Stimulated activated naive B cell treated with anti-CD40 and anti-IgM and Interleukin-4, amounts not matched to agents 10 μg/mL and 1 μg/mL and 100 μg/mL, for 72 hours (primary cell): ENCODE measurements at regions not wholly inside any gene's neighbourhood (a gene's known extent, or its start where the extent isn't known, plus 50 kb on each side); places are given as distances from the start of the nearest gene placed in this dataset.
A peak's percentile ranks its signal among the peaks of the same experiment; 100 is the strongest.

Experiments
- ATAC-seq, 2 donors: fragments of 150-1000 bp; cut with Tn5 transposase; replicated peaks; 2 replicates each; pipeline ENCODE4 v1.10.0; 2021; ENCODE audit warnings: moderate library complexity in 1 of 2
- DNase-seq: peaks from one replicate; pipeline ENCODE4 v3.0.0; 2021
- H3K27ac Mint-ChIP-seq: one replicate; pipeline ENCODE4 v1.8.0; 2022; ENCODE audit warnings: mild to moderate bottlenecking, mixed read lengths
- H3K27me3 Mint-ChIP-seq, 2 donors: one replicate each; pipeline ENCODE4 v1.8.0; 2022; ENCODE audit warnings: mixed read lengths in 2 of 2
- H3K36me3 Mint-ChIP-seq, 2 donors: one replicate each; pipeline ENCODE4 v1.8.0; 2022; ENCODE audit warnings: mixed read lengths in 2 of 2, mild to moderate bottlenecking in 1 of 2
- H3K4me1 Mint-ChIP-seq, 2 donors: one replicate each; pipeline ENCODE4 v1.8.0; 2022; ENCODE audit warnings: mixed read lengths in 2 of 2, mild to moderate bottlenecking in 1 of 2
- H3K4me3 Mint-ChIP-seq, 2 donors: one replicate each; pipeline ENCODE4 v1.8.0; 2022; ENCODE audit warnings: mild to moderate bottlenecking in 2 of 2, mixed read lengths in 2 of 2, moderate library complexity in 1 of 2
- H3K9me3 Mint-ChIP-seq, 2 donors: one replicate each; pipeline ENCODE4 v1.8.0; 2022; ENCODE audit warnings: mixed read lengths in 2 of 2, mild to moderate bottlenecking in 1 of 2

- Mint-ChIP-seq H3K4me3 (no peak overlapping the region), H3K9me3 (peaks cover 0 to 1% of the 10 kb centered on the region in 2 donors), H3K27ac (no peak overlapping the region), H3K27me3 (peaks cover 0 to 17% of the 10 kb centered on the region in 2 donors), H3K36me3 (no peaks in the 10 kb centered on the region), H3K4me1 (no peaks in the 10 kb centered on the region)
- no peak for DNase-seq
- no peak for ATAC-seq
Measured at GRCh38 chr9:78934880-78935279, 636.9 kb upstream of the TLE4 start.

- DNase-seq (no peak), ATAC-seq (no peak)
- Mint-ChIP-seq H3K27ac (no peak overlapping the region), H3K4me1 (no peaks in the 10 kb centered on the region), H3K9me3 (peaks cover 0 to 3% of the 10 kb centered on the region in 2 donors), H3K36me3 (no peaks in the 10 kb centered on the region), H3K27me3 (peaks cover 0 to 3% of the 10 kb centered on the region in 2 donors), H3K4me3 (no peak overlapping the region)
Measured at GRCh38 chr9:78938821-78939220, 632.9 kb upstream of the TLE4 start.

DNA sequence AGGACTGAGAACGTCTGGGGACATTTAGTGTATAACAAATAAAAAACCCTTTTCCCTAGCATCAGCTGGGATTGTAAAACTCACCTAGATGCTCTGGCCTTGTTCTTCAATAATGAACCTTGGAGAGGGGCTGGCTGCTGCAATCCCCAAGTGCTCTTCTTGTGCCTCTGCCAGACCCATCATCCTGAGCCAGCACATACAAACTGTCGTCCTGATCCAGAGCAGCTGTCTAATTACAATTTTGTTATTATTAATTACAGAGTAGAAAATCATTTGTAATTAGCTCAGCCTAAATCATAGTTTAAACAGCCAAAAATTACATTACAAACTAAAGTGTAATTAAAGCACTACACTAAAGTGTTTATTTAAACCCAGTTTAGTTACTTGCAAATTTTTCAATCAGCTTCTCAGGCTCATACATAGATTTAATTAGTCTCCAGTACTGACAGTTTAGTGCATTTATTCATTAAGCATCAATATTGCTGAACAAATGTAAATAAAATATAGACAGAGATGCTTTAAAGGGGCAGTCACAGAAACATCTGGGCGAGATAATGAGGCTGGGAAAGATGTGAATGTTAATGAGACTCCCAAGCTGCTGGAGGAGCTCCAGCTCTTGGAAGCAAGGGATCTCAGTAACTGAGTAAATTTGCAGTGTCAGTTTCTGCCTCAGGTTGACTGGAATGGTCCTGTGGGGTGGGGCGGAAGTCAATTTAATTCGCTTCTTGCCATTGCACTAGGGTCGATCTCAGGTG is 632.3 kb upstream of the TLE4 start:
- ATAC-seq (no peak), DNase-seq (no peak)
- Mint-ChIP-seq H3K27ac (no peak overlapping the region), H3K4me3 (no peak overlapping the region), H3K36me3 (peaks cover 0 to 3% of the 10 kb centered on the region in 2 donors), H3K9me3 (peaks cover 0 to 7% of the 10 kb centered on the region in 2 donors), H3K27me3 (peaks cover 5 to 7% of the 10 kb centered on the region in 2 donors), H3K4me1 (no peaks in the 10 kb centered on the region)

DNA sequence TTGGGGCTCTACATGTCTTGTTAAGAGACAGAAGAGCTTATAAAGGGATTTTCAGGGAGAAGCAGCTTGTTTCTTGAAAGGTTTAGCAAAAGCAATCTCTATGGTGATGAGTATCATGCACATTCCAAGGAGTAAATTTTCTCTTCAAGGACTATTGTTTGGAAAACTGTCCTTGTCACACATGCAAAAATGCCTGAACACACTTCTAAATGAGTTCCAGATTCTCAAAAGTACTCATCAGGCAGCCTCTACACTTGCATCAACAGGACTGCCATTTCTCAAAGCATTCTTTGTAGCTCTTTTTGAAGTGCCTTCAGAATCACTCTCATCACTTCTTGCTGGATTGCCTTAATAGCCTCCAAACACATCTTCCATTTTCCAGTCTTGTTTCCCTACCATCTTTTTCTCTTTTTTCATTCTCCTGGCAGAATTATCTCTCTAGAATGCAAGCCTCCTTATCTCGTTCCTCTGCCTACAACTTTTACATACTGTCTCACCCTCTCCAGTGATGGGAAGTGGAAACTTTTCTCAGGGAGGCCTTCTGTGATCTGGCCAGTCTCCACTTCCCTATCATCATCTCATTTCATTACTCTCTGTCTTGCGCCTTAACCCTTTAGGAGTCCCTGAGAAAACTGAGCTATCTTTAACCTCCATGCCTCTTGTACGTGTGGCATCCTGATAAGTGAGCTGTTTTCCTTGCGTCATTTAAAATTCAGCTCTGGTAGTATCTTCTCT is 631.5 kb upstream of the TLE4 start:
- H3K4me3 Mint-ChIP-seq, result no peak overlapping the region

GRCh38 chr9:78954286-78954685 is 617.5 kb upstream of the TLE4 start:
- peaks cover 0 to 6% of the 10 kb centered on the region in 2 donors for H3K27me3 Mint-ChIP-seq
- H3K4me3 Mint-ChIP-seq, result no peak overlapping the region
- H3K9me3 Mint-ChIP-seq, result peaks cover 15% of the 10 kb centered on the region in 2 donors
- H3K36me3 Mint-ChIP-seq, result peaks cover 2 to 3% of the 10 kb centered on the region in 2 donors
- ATAC-seq, result no peak
- H3K27ac Mint-ChIP-seq, result no peak overlapping the region
- no peaks in the 10 kb centered on the region for H3K4me1 Mint-ChIP-seq
- no peak for DNase-seq

More for the DNA sequence above, 631.5 kb upstream of the TLE4 start:
- Mint-ChIP-seq H3K36me3 (peaks cover 0 to 3% of the 10 kb centered on the region in 2 donors), H3K27me3 (peaks cover 5 to 8% of the 10 kb centered on the region in 2 donors), H3K9me3 (peaks cover 2 to 8% of the 10 kb centered on the region in 2 donors), H3K4me1 (no peaks in the 10 kb centered on the region), H3K27ac (no peak overlapping the region)
- ATAC-seq (no peak), DNase-seq (no peak)

- Mint-ChIP-seq H3K36me3 (peaks cover 0 to 2% of the 10 kb centered on the region in 2 donors), H3K4me1 (no peaks in the 10 kb centered on the region), H3K27me3 (peaks cover 6 to 18% of the 10 kb centered on the region in 2 donors), H3K9me3 (peaks cover 14 to 20% of the 10 kb centered on the region in 2 donors), H3K27ac (no peak overlapping the region), H3K4me3 (no peak overlapping the region)
- no peak for ATAC-seq
- DNase-seq, result no peak
Measured at GRCh38 chr9:78958892-78959291, 612.9 kb upstream of the TLE4 start.

DNA sequence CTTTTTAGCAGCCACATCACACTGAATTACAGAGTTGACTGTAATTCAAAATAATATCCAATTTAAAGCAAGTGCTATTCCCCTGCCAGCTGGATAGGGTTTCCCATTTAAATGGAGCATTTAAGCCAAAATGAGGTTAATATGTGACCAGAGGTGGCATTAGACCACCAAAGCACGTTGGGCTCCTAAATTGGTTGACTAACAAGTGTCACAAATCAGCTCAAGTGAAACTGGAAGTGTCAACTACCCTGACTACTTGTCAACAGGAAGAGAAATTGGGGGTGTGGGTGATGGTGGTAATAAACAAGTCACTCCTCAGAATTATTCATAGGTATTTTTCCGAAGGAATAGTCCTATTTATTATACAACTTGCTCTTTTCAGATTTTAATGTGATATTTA is 609.6 kb upstream of the TLE4 start:
- no peak overlapping the region for H3K4me3 Mint-ChIP-seq
- ATAC-seq (no peak), DNase-seq (no peak)
- peaks cover 10 to 20% of the 10 kb centered on the region in 2 donors for H3K9me3 Mint-ChIP-seq
- peaks cover 0 to 2% of the 10 kb centered on the region in 2 donors for H3K36me3 Mint-ChIP-seq
- H3K4me1 Mint-ChIP-seq, result no peaks in the 10 kb centered on the region
- peaks cover 6 to 20% of the 10 kb centered on the region in 2 donors for H3K27me3 Mint-ChIP-seq
- H3K27ac Mint-ChIP-seq, result no peak overlapping the region

- no peaks in the 10 kb centered on the region for H3K4me1 Mint-ChIP-seq
Measured at GRCh38 chr9:78963911-78964310, 607.9 kb upstream of the TLE4 start.

DNA sequence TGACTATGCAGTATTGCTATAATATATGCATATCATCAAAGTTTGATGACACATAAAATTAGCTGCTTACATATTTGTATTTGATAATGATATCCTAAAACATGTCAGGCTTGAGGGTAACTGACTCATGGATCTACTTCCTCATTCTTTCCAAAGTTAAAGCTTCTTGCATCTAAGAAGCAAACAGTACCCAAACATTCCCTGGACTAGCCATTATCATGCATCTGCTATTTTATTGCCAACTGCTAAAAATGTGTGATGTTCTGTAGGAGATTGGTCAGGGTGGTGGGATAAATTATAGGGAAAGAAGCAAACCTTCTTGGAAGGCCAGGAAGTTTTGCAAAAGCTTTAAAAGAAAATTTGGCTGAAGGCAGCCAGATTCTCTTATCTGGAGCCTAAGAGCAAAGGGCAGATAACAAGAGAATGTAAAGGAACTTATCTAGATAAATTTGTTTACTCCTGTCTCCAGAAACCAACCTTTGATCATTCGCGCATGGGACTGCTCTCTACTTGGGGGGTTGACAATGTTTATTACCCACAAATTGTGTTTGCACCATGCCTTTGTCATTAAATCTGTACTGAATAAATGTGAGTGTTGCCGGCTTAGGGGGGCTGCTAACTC is 604.1 kb upstream of the TLE4 start:
- ATAC-seq (no peak), DNase-seq (no peak)
- Mint-ChIP-seq H3K4me1 (peaks cover 0 to 5% of the 10 kb centered on the region in 2 donors), H3K9me3 (peaks cover 0 to 4% of the 10 kb centered on the region in 2 donors), H3K27me3 (peaks cover 17 to 19% of the 10 kb centered on the region in 2 donors), H3K36me3 (no peaks in the 10 kb centered on the region), H3K4me3 (no peak overlapping the region), H3K27ac (no peak overlapping the region)

More at GRCh38 chr9:78963911-78964310, 607.9 kb upstream of the TLE4 start:
- no peak overlapping the region for H3K27ac Mint-ChIP-seq
- no peak overlapping the region for H3K4me3 Mint-ChIP-seq
- H3K9me3 Mint-ChIP-seq, result peaks cover 4 to 17% of the 10 kb centered on the region in 2 donors
- no peak for ATAC-seq
- H3K27me3 Mint-ChIP-seq, result peaks cover 15 to 28% of the 10 kb centered on the region in 2 donors
- no peaks in the 10 kb centered on the region for H3K36me3 Mint-ChIP-seq
- no peak for DNase-seq

DNA sequence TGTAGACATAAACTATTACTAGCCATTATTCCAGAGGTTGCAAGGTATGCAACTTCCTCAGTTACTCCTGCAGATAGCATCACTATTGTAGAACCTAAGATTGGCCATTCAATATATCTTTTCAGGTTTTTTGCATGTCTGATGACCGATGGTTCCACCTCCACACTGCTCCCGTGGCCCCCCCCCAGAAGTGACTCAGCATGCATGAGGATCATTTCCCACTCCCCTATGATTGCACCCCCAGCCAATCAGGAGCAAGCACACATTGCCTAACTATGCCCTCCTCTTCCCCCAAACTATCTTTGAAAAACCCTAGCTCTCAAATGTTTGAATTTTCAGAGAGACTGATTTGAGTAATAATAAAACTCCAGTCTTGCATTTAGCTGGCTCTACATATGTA is 601.4 kb upstream of the TLE4 start:
- peaks cover 13 to 16% of the 10 kb centered on the region in 2 donors for H3K27me3 Mint-ChIP-seq
- ATAC-seq (no peak), DNase-seq (no peak)
- no peak overlapping the region for H3K4me3 Mint-ChIP-seq
- no peak overlapping the region for H3K27ac Mint-ChIP-seq
- H3K9me3 Mint-ChIP-seq, result peaks cover 0 to 4% of the 10 kb centered on the region in 2 donors
- peaks cover 0 to 8% of the 10 kb centered on the region in 2 donors for H3K4me1 Mint-ChIP-seq
- no peaks in the 10 kb centered on the region for H3K36me3 Mint-ChIP-seq

- ATAC-seq (no peak), DNase-seq (no peak)
- Mint-ChIP-seq H3K4me3 (no peak overlapping the region), H3K27me3 (peaks cover 8 to 13% of the 10 kb centered on the region in 2 donors), H3K36me3 (no peaks in the 10 kb centered on the region), H3K4me1 (peaks cover 0 to 8% of the 10 kb centered on the region in 2 donors), H3K27ac (no peak overlapping the region), H3K9me3 (peaks cover 0 to 4% of the 10 kb centered on the region in 2 donors)
Measured at GRCh38 chr9:78971540-78971939, 600.2 kb upstream of the TLE4 start.

DNA sequence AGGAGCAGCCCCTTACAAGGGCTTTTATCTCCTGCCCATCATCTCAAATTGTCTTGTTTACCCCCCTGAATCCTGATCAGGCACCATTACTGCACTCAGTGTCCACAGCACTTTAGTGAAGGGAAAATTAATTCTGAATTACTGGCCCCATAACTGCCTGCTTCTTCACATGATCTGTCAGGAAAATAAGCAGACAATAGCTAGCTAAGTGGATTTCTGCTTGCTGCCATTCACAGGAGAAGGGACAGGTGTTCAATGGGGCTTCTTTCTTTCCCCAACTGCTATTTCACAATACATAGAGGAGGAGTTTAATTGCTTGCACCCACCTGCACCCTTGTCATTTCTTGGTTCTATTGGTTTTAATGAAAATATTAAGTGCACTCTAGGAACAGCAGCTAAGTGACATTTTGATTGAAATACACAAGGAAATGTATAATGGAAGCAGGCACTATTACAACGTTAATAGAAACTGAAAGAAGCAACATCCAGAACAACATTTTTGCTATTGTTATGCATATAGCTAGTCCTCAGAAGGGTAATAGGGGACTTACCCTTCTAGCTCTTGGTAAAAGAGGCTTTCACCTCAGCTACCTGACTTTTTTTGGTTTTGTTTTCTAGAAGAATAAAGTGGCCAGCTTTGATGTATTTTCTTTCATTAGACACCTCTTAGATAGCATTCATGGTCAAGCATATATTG is 599.3 kb upstream of the TLE4 start:
- DNase-seq (no peak), ATAC-seq (peak; percentile 83 to 87)
- peaks cover 8 to 13% of the 10 kb centered on the region in 2 donors for H3K27me3 Mint-ChIP-seq
- no peaks in the 10 kb centered on the region for H3K36me3 Mint-ChIP-seq
- H3K4me1 Mint-ChIP-seq, result peaks cover 0 to 8% of the 10 kb centered on the region in 2 donors
- H3K27ac Mint-ChIP-seq, result no peak overlapping the region
- no peak overlapping the region for H3K4me3 Mint-ChIP-seq
- H3K9me3 Mint-ChIP-seq, result peaks cover 0 to 4% of the 10 kb centered on the region in 2 donors

DNA sequence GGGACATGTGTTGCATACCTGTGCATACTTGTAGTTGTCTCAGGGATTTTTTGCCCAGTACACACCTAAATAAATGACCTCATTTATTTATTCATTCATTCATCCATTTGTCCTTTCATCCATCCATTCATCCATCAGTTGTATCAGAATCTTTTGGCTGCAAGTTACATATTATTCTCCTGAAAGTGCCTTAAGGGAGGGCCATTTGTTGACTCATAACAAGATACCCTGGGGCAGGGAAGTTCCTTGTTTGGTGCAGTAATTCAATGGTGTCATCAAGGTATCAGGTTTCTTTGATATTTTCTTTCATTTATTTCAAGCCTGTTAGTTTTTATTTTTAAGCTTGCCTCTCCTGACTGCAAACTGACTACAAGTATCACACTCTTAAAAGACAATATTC is 597.9 kb upstream of the TLE4 start:
- peaks cover 0 to 3% of the 10 kb centered on the region in 2 donors for H3K9me3 Mint-ChIP-seq
- H3K27me3 Mint-ChIP-seq, result peaks cover 0 to 4% of the 10 kb centered on the region in 2 donors
- ATAC-seq (no peak), DNase-seq (no peak)
- H3K27ac Mint-ChIP-seq, result no peak overlapping the region
- no peak overlapping the region for H3K4me3 Mint-ChIP-seq
- H3K36me3 Mint-ChIP-seq, result no peaks in the 10 kb centered on the region
- peaks cover 0 to 8% of the 10 kb centered on the region in 2 donors for H3K4me1 Mint-ChIP-seq

- H3K36me3 Mint-ChIP-seq, result no peaks in the 10 kb centered on the region
- ATAC-seq (no peak), DNase-seq (no peak)
- H3K27me3 Mint-ChIP-seq, result peaks cover 4 to 13% of the 10 kb centered on the region in 2 donors
- no peaks in the 10 kb centered on the region for H3K4me1 Mint-ChIP-seq
- H3K9me3 Mint-ChIP-seq, result peaks cover 0 to 5% of the 10 kb centered on the region in 2 donors
- no peak overlapping the region for H3K27ac Mint-ChIP-seq
- H3K4me3 Mint-ChIP-seq, result no peak overlapping the region
Measured at GRCh38 chr9:78982849-78983248, 588.9 kb upstream of the TLE4 start.
